GM23248 (cell line): ENCODE measurements at regions not wholly inside any gene's neighbourhood (a gene's known extent, or its start where the extent isn't known, plus 50 kb on each side); places are given as distances from the start of the nearest gene placed in this dataset.

Source experiments
- DNase-seq: peaks from one replicate; pipeline ENCODE4 v3.0.0-alpha.2; 2015
- H2AFZ ChIP-seq: fragments of 200-600 bp; sonication (generic); 2 replicates; pipeline ENCODE4 v1.6.1; 2016; ENCODE audit warnings: antibody characterized with exemption
- H3F3A ChIP-seq: fragments of 200-600 bp; sonication (generic); 2 replicates; pipeline ENCODE4 v1.6.1; 2016; ENCODE audit warnings: mild to moderate bottlenecking, antibody characterized with exemption, mixed run types; ENCODE audit not compliant: insufficient read depth
- H3K27ac ChIP-seq: fragments of 200-600 bp; sonication (generic); 2 replicates; pipeline ENCODE4 v1.5.1; 2016; ENCODE audit warnings: mild to moderate bottlenecking
- H3K27me3 ChIP-seq: fragments of 200-600 bp; sonication (generic); replicated peaks from 2 replicates; pipeline ENCODE4 v1.6.1; 2016; ENCODE audit warnings: mild to moderate bottlenecking; ENCODE audit not compliant: insufficient read depth
- H3K36me3 ChIP-seq: fragments of 200-600 bp; sonication (generic); 2 replicates; pipeline ENCODE4 v1.6.1; 2016; ENCODE audit warnings: low read depth, mild to moderate bottlenecking
- H3K4me1 ChIP-seq: fragments of 200-600 bp; sonication (generic); 2 replicates; pipeline ENCODE4 v1.6.1; 2016; ENCODE audit warnings: mild to moderate bottlenecking; ENCODE audit not compliant: insufficient read depth
- H3K4me2 ChIP-seq: fragments of 200-600 bp; sonication (generic); one replicate; pipeline ENCODE4 v1.6.1; 2016; ENCODE audit warnings: mild to moderate bottlenecking; ENCODE audit not compliant: unreplicated experiment
- H3K4me3 ChIP-seq: fragments of 200-600 bp; sonication (generic); 2 replicates; pipeline ENCODE4 v1.5.1; 2016; ENCODE audit warnings: mild to moderate bottlenecking
- H3K79me2 ChIP-seq: fragments of 200-600 bp; sonication (generic); 2 replicates; pipeline ENCODE4 v1.6.1; 2016; ENCODE audit warnings: mild to moderate bottlenecking; ENCODE audit not compliant: insufficient read depth
- H3K9ac ChIP-seq: fragments of 200-600 bp; sonication (generic); 2 replicates; pipeline ENCODE4 v1.6.1; 2016; ENCODE audit warnings: mild to moderate bottlenecking
- H3K9me2 ChIP-seq: fragments of 200-600 bp; sonication (generic); 2 replicates; pipeline ENCODE4 v1.6.1; 2016; ENCODE audit warnings: mixed run types, mild to moderate bottlenecking, moderate library complexity; ENCODE audit not compliant: insufficient read depth
- H3K9me3 ChIP-seq: fragments of 200-600 bp; sonication (generic); one replicate; pipeline ENCODE4 v1.6.1; 2017; ENCODE audit warnings: low read depth
- H4K20me1 ChIP-seq: fragments of 200-600 bp; sonication (generic); 2 replicates; pipeline ENCODE4 v1.6.0; 2016; ENCODE audit not compliant: insufficient read depth
- EZH2 ChIP-seq: fragments of 200-600 bp; sonication (generic); IDR thresholded peaks from 2 replicates; pipeline ENCODE4 v1.6.1; 2018; ENCODE audit warnings: antibody characterized with exemption, mild to moderate bottlenecking; ENCODE audit not compliant: insufficient read depth, poor library complexity, severe bottlenecking
- EZH2phosphoT487 ChIP-seq: fragments of 200-600 bp; sonication (generic); IDR thresholded peaks from 2 replicates; pipeline ENCODE4 v1.6.1; 2018; ENCODE audit warnings: antibody characterized with exemption, moderate library complexity, mild to moderate bottlenecking, low read depth; ENCODE audit not compliant: insufficient read depth
- WGBS, 2 experiments: methylation state at CpG; one replicate each; pipeline ENCODE4 v1.1.6; 2015 to 2017; ENCODE audit warnings: low lambda C conversion rate in 2 of 2, low coverage in 1 of 2; ENCODE audit errors: missing lambda C conversion rate in 2 of 2; 5-methylcytosine and 5-hydroxymethylcytosine counted together
- in situ Hi-C: fragments of 300-500 bp; cut with MboI; formaldehyde crosslinking; loops from 2 replicates; pipeline ENCODE4 v1.15.0; 2020

GRCh38 chr10:65555192-65555591 is 1370.6 kb upstream of the LRRTM3 start:
- H4K20me1 ChIP-seq: no peaks in the 10 kb centered on the region
- no peak for DNase-seq
- H3K27me3 ChIP-seq: no peaks in the 10 kb centered on the region
- H3F3A ChIP-seq: no peaks in the 10 kb centered on the region
- H3K27ac ChIP-seq: no peak overlapping the region
- in situ Hi-C loops: no loop called here
- H3K4me2 ChIP-seq: no peak overlapping the region
- H3K79me2 ChIP-seq: no peaks in the 10 kb centered on the region
- no peak overlapping the region for H3K4me3 ChIP-seq
- H2AFZ ChIP-seq: no peak overlapping the region
- 34 to 46% methylated on average over 5 of the region's 5 CpGs for WGBS, 2 experiments
- H3K9me3 ChIP-seq: no peaks in the 10 kb centered on the region
- H3K36me3 ChIP-seq: no peaks in the 10 kb centered on the region
- TF ChIP-seq EZH2phosphoT487: no peak
- no peak for TF ChIP-seq EZH2
- no peak overlapping the region for H3K9ac ChIP-seq
- no peaks in the 10 kb centered on the region for H3K4me1 ChIP-seq
- no peaks in the 10 kb centered on the region for H3K9me2 ChIP-seq

- H3K9me2 ChIP-seq: no peaks in the 10 kb centered on the region
- H3K4me3 ChIP-seq: no peak overlapping the region
- no peak overlapping the region for H3K4me2 ChIP-seq
- no peaks in the 10 kb centered on the region for H3K36me3 ChIP-seq
- TF ChIP-seq EZH2 (no peak), EZH2phosphoT487 (no peak)
- no peaks in the 10 kb centered on the region for H3K79me2 ChIP-seq
- H3K27ac ChIP-seq: no peak overlapping the region
- H3K9ac ChIP-seq: no peak overlapping the region
- H3K4me1 ChIP-seq: no peaks in the 10 kb centered on the region
- H2AFZ ChIP-seq: no peak overlapping the region
- WGBS, 2 experiments: 37% methylated on average over 5 of the region's 5 CpGs
- H3F3A ChIP-seq: no peaks in the 10 kb centered on the region
- H3K9me3 ChIP-seq: no peaks in the 10 kb centered on the region
- H4K20me1 ChIP-seq: no peaks in the 10 kb centered on the region
- in situ Hi-C loops: no loop called here
- H3K27me3 ChIP-seq: no peaks in the 10 kb centered on the region
- no peak for DNase-seq
These were observed 1369.8 kb upstream of the LRRTM3 start for GRCh38 chr10:65556006-65556405.

- H3K36me3 ChIP-seq: no peaks in the 10 kb centered on the region
- H3K9ac ChIP-seq: no peak overlapping the region
- H2AFZ ChIP-seq: no peak overlapping the region
- TF ChIP-seq EZH2 (no peak), EZH2phosphoT487 (no peak)
- H3K79me2 ChIP-seq: no peaks in the 10 kb centered on the region
- WGBS, 2 experiments: 18 to 19% methylated on average over 2 of the region's 2 CpGs
- H3K27ac ChIP-seq: no peak overlapping the region
- no peaks in the 10 kb centered on the region for H4K20me1 ChIP-seq
- no peaks in the 10 kb centered on the region for H3K4me1 ChIP-seq
- no peaks in the 10 kb centered on the region for H3K27me3 ChIP-seq
- no peaks in the 10 kb centered on the region for H3K9me3 ChIP-seq
- no peaks in the 10 kb centered on the region for H3K9me2 ChIP-seq
- no peaks in the 10 kb centered on the region for H3F3A ChIP-seq
- in situ Hi-C loops: no loop called here
- DNase-seq: no peak
- H3K4me3 ChIP-seq: no peak overlapping the region
- H3K4me2 ChIP-seq: no peak overlapping the region
These were observed 1366.5 kb upstream of the LRRTM3 start for GRCh38 chr10:65559369-65559768.

GRCh38 chr10:65565246-65565645 is 1360.6 kb upstream of the LRRTM3 start:
- Histone ChIP-seq H3K4me3 (no peak overlapping the region), H3K9me2 (no peaks in the 10 kb centered on the region), H3F3A (no peaks in the 10 kb centered on the region), H3K27me3 (no peaks in the 10 kb centered on the region), H3K9ac (no peak overlapping the region), H3K9me3 (no peaks in the 10 kb centered on the region), H3K27ac (no peak overlapping the region), H3K4me1 (no peaks in the 10 kb centered on the region), H3K79me2 (no peaks in the 10 kb centered on the region), H3K4me2 (no peak overlapping the region), H4K20me1 (no peaks in the 10 kb centered on the region), H2AFZ (no peak overlapping the region), H3K36me3 (no peaks in the 10 kb centered on the region)
- in situ Hi-C loops: no loop called here
- WGBS, 2 experiments: 7 to 8% methylated on average over 1 of the region's 1 CpG
- DNase-seq: no peak
- TF ChIP-seq EZH2phosphoT487 (no peak), EZH2 (no peak)

- Histone ChIP-seq H3K9me2 (no peaks in the 10 kb centered on the region), H3K4me3 (no peak overlapping the region), H3K9me3 (no peaks in the 10 kb centered on the region), H3K4me1 (no peaks in the 10 kb centered on the region), H3K27ac (no peak overlapping the region), H3K4me2 (no peak overlapping the region), H2AFZ (no peak overlapping the region), H3F3A (no peaks in the 10 kb centered on the region), H3K27me3 (no peaks in the 10 kb centered on the region), H4K20me1 (no peaks in the 10 kb centered on the region), H3K9ac (no peak overlapping the region), H3K36me3 (no peaks in the 10 kb centered on the region), H3K79me2 (no peaks in the 10 kb centered on the region)
- in situ Hi-C loops: no loop called here
- whole genome bisulfite sequencing, 2 experiments: 4 to 10% methylated on average over 2 of the region's 2 CpGs
- TF ChIP-seq EZH2 (no peak), EZH2phosphoT487 (no peak)
- no peak for DNase-seq
These were observed 1358.9 kb upstream of the LRRTM3 start for GRCh38 chr10:65566906-65567305.
